CD8-positive, alpha-beta memory T cell (primary cell): ENCODE measurements at regions not wholly inside any gene's neighbourhood (a gene's known extent, or its start where the extent isn't known, plus 50 kb on each side); places are given as distances from the start of the nearest gene placed in this dataset.

Experiments
- CTCF ChIA-PET: fragments of 350-600 bp; sonication (Branson Sonifier 250); formaldehyde crosslinking; loops from one replicate; lab custom pipeline; 2021; ENCODE audit warnings: antibody characterized with exemption; lab: Charles Lee
- POLR2A ChIA-PET: fragments of 350-600 bp; sonication (Branson Sonifier 250); formaldehyde crosslinking; loops from one replicate; lab custom pipeline; 2021; ENCODE audit warnings: antibody characterized with exemption; lab: Charles Lee
- DNase-seq, 5 donors: peaks; one replicate each; pipeline versions ENCODE4 v3.0.0 to v3.0.0-alpha.2; 2020 to 2022; ENCODE audit warnings: mixed read lengths in 1 of 5
- H3K27ac ChIP-seq: one replicate; pipeline ENCODE4 v1.7.0; 2013; ENCODE audit warnings: low read depth, mild to moderate bottlenecking, low read length, moderate library complexity
- H3K27me3 ChIP-seq: 2 replicates; pipeline ENCODE4 v1.7.0; 2013; ENCODE audit warnings: low read length, mild to moderate bottlenecking; ENCODE audit not compliant: insufficient read depth, poor library complexity, severe bottlenecking
- H3K36me3 ChIP-seq: 2 replicates; pipeline ENCODE4 v1.7.0; 2013; ENCODE audit warnings: mild to moderate bottlenecking, low read length, moderate library complexity; ENCODE audit not compliant: insufficient read depth
- H3K4me1 ChIP-seq: 2 replicates; pipeline ENCODE4 v1.7.0; 2013; ENCODE audit warnings: mild to moderate bottlenecking, low read length, moderate library complexity; ENCODE audit not compliant: insufficient read depth
- H3K4me3 ChIP-seq: 2 replicates; pipeline ENCODE4 v1.7.0; 2013; ENCODE audit warnings: mild to moderate bottlenecking, low read length
- H3K9me3 ChIP-seq: 2 replicates; pipeline ENCODE4 v1.7.0; 2013; ENCODE audit warnings: mild to moderate bottlenecking, low read length
- H3K27ac Mint-ChIP-seq, 8 donors: one replicate each; pipeline ENCODE4 v1.8.0; 2020 to 2021; ENCODE audit warnings: mixed read lengths in 8 of 8, mild to moderate bottlenecking in 6 of 8, inconsistent platforms in 3 of 8, moderate library complexity in 3 of 8
- H3K27me3 Mint-ChIP-seq, 2 donors: one replicate each; pipeline ENCODE4 v1.8.0; 2020 to 2021; ENCODE audit warnings: mixed read lengths in 2 of 2, mild to moderate bottlenecking in 1 of 2, moderate library complexity in 1 of 2
- H3K36me3 Mint-ChIP-seq, 3 donors: one replicate each; pipeline ENCODE4 v1.8.0; 2020 to 2021; ENCODE audit warnings: mixed read lengths in 3 of 3, inconsistent platforms in 1 of 3, mild to moderate bottlenecking in 1 of 3
- H3K4me1 Mint-ChIP-seq, 3 donors: one replicate each; pipeline ENCODE4 v1.8.0; 2020 to 2021; ENCODE audit warnings: mixed read lengths in 3 of 3, inconsistent platforms in 1 of 3, mild to moderate bottlenecking in 1 of 3
- H3K4me3 Mint-ChIP-seq, 7 donors: one replicate each; pipeline ENCODE4 v1.8.0; 2020 to 2021; ENCODE audit warnings: mixed read lengths in 7 of 7, mild to moderate bottlenecking in 6 of 7, moderate library complexity in 4 of 7, inconsistent platforms in 2 of 7
- H3K9me3 Mint-ChIP-seq, 5 donors: one replicate each; pipeline ENCODE4 v1.8.0; 2020 to 2022; ENCODE audit warnings: mixed read lengths in 5 of 5, mild to moderate bottlenecking in 3 of 5, moderate library complexity in 2 of 5, inconsistent platforms in 1 of 5

GRCh38 chr3:82764521-82764920 is 1003.1 kb upstream of the GBE1 start:
- Mint-ChIP-seq H3K27ac (no peak overlapping the region), H3K36me3 (no peaks in the 10 kb centered on the region), H3K4me3 (no peak overlapping the region), H3K9me3 (peaks cover 4 to 11% (median 6%) of the 10 kb centered on the region in 5 donors), H3K4me1 (no peaks in the 10 kb centered on the region), H3K27me3 (no peaks in the 10 kb centered on the region)
- H3K4me1 ChIP-seq, result no peaks in the 10 kb centered on the region
- CTCF ChIA-PET, result no interaction called here
- no peak for DNase-seq
- no peak overlapping the region for H3K27ac ChIP-seq
- H3K4me3 ChIP-seq, result no peak overlapping the region
- no peaks in the 10 kb centered on the region for H3K27me3 ChIP-seq
- no peaks in the 10 kb centered on the region for H3K36me3 ChIP-seq
- H3K9me3 ChIP-seq, result no peaks in the 10 kb centered on the region
- POLR2A ChIA-PET, result no interaction called here

- H3K36me3 ChIP-seq, result no peaks in the 10 kb centered on the region
- H3K27me3 ChIP-seq, result no peaks in the 10 kb centered on the region
- H3K9me3 Mint-ChIP-seq, result peaks cover 4 to 15% (median 8%) of the 10 kb centered on the region in 5 donors
- H3K4me3 ChIP-seq, result no peak overlapping the region
- no peak overlapping the region for H3K27ac Mint-ChIP-seq
- no peaks in the 10 kb centered on the region for H3K4me1 Mint-ChIP-seq
- DNase-seq, result no peak
- H3K27ac ChIP-seq, result no peak overlapping the region
- no peak overlapping the region for H3K4me3 Mint-ChIP-seq
- POLR2A ChIA-PET, result no interaction called here
- H3K27me3 Mint-ChIP-seq, result no peaks in the 10 kb centered on the region
- H3K36me3 Mint-ChIP-seq, result no peaks in the 10 kb centered on the region
- H3K4me1 ChIP-seq, result no peaks in the 10 kb centered on the region
- H3K9me3 ChIP-seq, result no peaks in the 10 kb centered on the region
- CTCF ChIA-PET, result no interaction called here
These were observed 1000.4 kb upstream of the GBE1 start for GRCh38 chr3:82761858-82762257.

GRCh38 chr3:82745544-82745943 is 984.1 kb upstream of the GBE1 start:
- Histone ChIP-seq H3K9me3 (no peaks in the 10 kb centered on the region), H3K27me3 (no peaks in the 10 kb centered on the region), H3K4me1 (no peaks in the 10 kb centered on the region), H3K36me3 (no peaks in the 10 kb centered on the region), H3K27ac (no peak overlapping the region), H3K4me3 (no peak overlapping the region)
- H3K36me3 Mint-ChIP-seq, result no peaks in the 10 kb centered on the region
- H3K9me3 Mint-ChIP-seq, result peaks cover 2 to 31% (median 9%) of the 10 kb centered on the region in 5 donors
- H3K27me3 Mint-ChIP-seq, result no peaks in the 10 kb centered on the region
- DNase-seq, result no peak
- no peaks in the 10 kb centered on the region for H3K4me1 Mint-ChIP-seq
- ChIA-PET POLR2A (no interaction called here), CTCF (no interaction called here)
- H3K4me3 Mint-ChIP-seq, result no peak overlapping the region
- no peak overlapping the region for H3K27ac Mint-ChIP-seq

GRCh38 chr3:82743196-82743595 is 981.8 kb upstream of the GBE1 start:
- Mint-ChIP-seq H3K36me3 (no peaks in the 10 kb centered on the region), H3K27me3 (no peaks in the 10 kb centered on the region), H3K9me3 (peaks cover 5 to 32% (median 9%) of the 10 kb centered on the region in 5 donors), H3K4me3 (no peak overlapping the region), H3K4me1 (no peaks in the 10 kb centered on the region), H3K27ac (no peak overlapping the region)
- Histone ChIP-seq H3K27me3 (no peaks in the 10 kb centered on the region), H3K4me3 (no peak overlapping the region), H3K9me3 (no peaks in the 10 kb centered on the region), H3K27ac (no peak overlapping the region), H3K36me3 (no peaks in the 10 kb centered on the region), H3K4me1 (no peaks in the 10 kb centered on the region)
- DNase-seq, result no peak
- ChIA-PET POLR2A (no interaction called here), CTCF (no interaction called here)

GRCh38 chr3:82741346-82741745 is 979.9 kb upstream of the GBE1 start:
- ChIA-PET CTCF (no interaction called here), POLR2A (no interaction called here)
- no peaks in the 10 kb centered on the region for H3K4me1 ChIP-seq
- DNase-seq, result no peak
- H3K4me3 Mint-ChIP-seq, result no peak overlapping the region
- H3K27me3 Mint-ChIP-seq, result no peaks in the 10 kb centered on the region
- H3K36me3 ChIP-seq, result no peaks in the 10 kb centered on the region
- H3K9me3 Mint-ChIP-seq, result peaks cover 5 to 19% (median 12%) of the 10 kb centered on the region in 5 donors
- no peaks in the 10 kb centered on the region for H3K9me3 ChIP-seq
- H3K4me3 ChIP-seq, result no peak overlapping the region
- no peaks in the 10 kb centered on the region for H3K36me3 Mint-ChIP-seq
- H3K27ac Mint-ChIP-seq, result no peak overlapping the region
- no peaks in the 10 kb centered on the region for H3K4me1 Mint-ChIP-seq
- no peak overlapping the region for H3K27ac ChIP-seq
- no peaks in the 10 kb centered on the region for H3K27me3 ChIP-seq

- Histone ChIP-seq H3K27ac (no peak overlapping the region), H3K27me3 (no peaks in the 10 kb centered on the region), H3K4me3 (no peak overlapping the region), H3K4me1 (no peaks in the 10 kb centered on the region), H3K9me3 (no peaks in the 10 kb centered on the region), H3K36me3 (no peaks in the 10 kb centered on the region)
- H3K4me1 Mint-ChIP-seq, result no peaks in the 10 kb centered on the region
- no peaks in the 10 kb centered on the region for H3K27me3 Mint-ChIP-seq
- CTCF ChIA-PET, result no interaction called here
- no peaks in the 10 kb centered on the region for H3K36me3 Mint-ChIP-seq
- H3K9me3 Mint-ChIP-seq, result peaks cover 0 to 18% (median 8%) of the 10 kb centered on the region in 5 donors
- DNase-seq, result no peak
- POLR2A ChIA-PET, result no interaction called here
- no peak overlapping the region for H3K27ac Mint-ChIP-seq
- no peak overlapping the region for H3K4me3 Mint-ChIP-seq
These were observed 977.9 kb upstream of the GBE1 start for GRCh38 chr3:82739390-82739789.

GRCh38 chr3:82736696-82737277 is 975.3 kb upstream of the GBE1 start:
- Mint-ChIP-seq H3K27me3 (no peaks in the 10 kb centered on the region), H3K36me3 (no peaks in the 10 kb centered on the region), H3K4me1 (no peaks in the 10 kb centered on the region), H3K27ac (no peak overlapping the region), H3K4me3 (no peak overlapping the region), H3K9me3 (peaks cover 0 to 23% (median 8%) of the 10 kb centered on the region in 5 donors)
- Histone ChIP-seq H3K4me1 (no peaks in the 10 kb centered on the region), H3K27me3 (no peaks in the 10 kb centered on the region), H3K36me3 (no peaks in the 10 kb centered on the region), H3K9me3 (no peaks in the 10 kb centered on the region), H3K4me3 (no peak overlapping the region), H3K27ac (no peak overlapping the region)
- ChIA-PET POLR2A (no interaction called here), CTCF (no interaction called here)
- DNase-seq, result no peak

- POLR2A ChIA-PET, result no interaction called here
- H3K4me3 Mint-ChIP-seq, result no peak overlapping the region
- Histone ChIP-seq H3K9me3 (no peaks in the 10 kb centered on the region), H3K27ac (no peak overlapping the region), H3K4me1 (no peaks in the 10 kb centered on the region), H3K4me3 (no peak overlapping the region), H3K36me3 (no peaks in the 10 kb centered on the region), H3K27me3 (no peaks in the 10 kb centered on the region)
- no peak for DNase-seq
- CTCF ChIA-PET, result no interaction called here
- no peak overlapping the region for H3K27ac Mint-ChIP-seq
- no peaks in the 10 kb centered on the region for H3K36me3 Mint-ChIP-seq
- H3K27me3 Mint-ChIP-seq, result no peaks in the 10 kb centered on the region
- H3K4me1 Mint-ChIP-seq, result no peaks in the 10 kb centered on the region
- H3K9me3 Mint-ChIP-seq, result peaks cover 6 to 15% (median 10%) of the 10 kb centered on the region in 5 donors
These were observed 953.8 kb upstream of the GBE1 start for GRCh38 chr3:82715091-82715856.
